BE2C (cell line): ENCODE measurements at regions not wholly inside any gene's neighbourhood (a gene's known extent, or its start where the extent isn't known, plus 50 kb on each side); places are given as distances from the start of the nearest gene placed in this dataset.
A peak's percentile ranks its signal among the peaks of the same experiment; 100 is the strongest.

Experiments
- DNase-seq: peaks from one replicate; pipeline ENCODE4 v3.0.0-alpha.2; 2020
- H3K27me3 ChIP-seq: fragments of 250-450 bp; sonication (Bioruptor Pico); 2 replicates; pipeline ENCODE4 v1.5.1; 2020; ENCODE audit warnings: mild to moderate bottlenecking
- H3K36me3 ChIP-seq: fragments of 250-450 bp; sonication (Bioruptor Pico); 2 replicates; pipeline ENCODE4 v1.5.1; 2020; ENCODE audit warnings: mild to moderate bottlenecking
- H3K4me1 ChIP-seq: fragments of 250-450 bp; sonication (Bioruptor Pico); 2 replicates; pipeline ENCODE4 v1.5.1; 2020
- H3K4me3 ChIP-seq: 2 replicates; pipeline ENCODE4 v1.5.1; 2011; ENCODE audit warnings: low read depth, low read length
- H3K9me3 ChIP-seq: fragments of 250-450 bp; sonication (Bioruptor Pico); 2 replicates; pipeline ENCODE4 v1.5.1; 2020
- CTCF ChIP-seq: IDR thresholded peaks from 2 replicates; pipeline ENCODE4 v1.5.1; 2012; ENCODE audit warnings: mild to moderate bottlenecking, low read depth, low read length

- peaks cover 51% of the 10 kb centered on the region for H3K27me3 ChIP-seq
- no peak for TF ChIP-seq CTCF
- H3K4me3 ChIP-seq = no peak overlapping the region
- peaks cover 3% of the 10 kb centered on the region; the same call in 1 of the 2 replicates for H3K4me1 ChIP-seq
- H3K36me3 ChIP-seq = no peaks in the 10 kb centered on the region
- no peaks in the 10 kb centered on the region for H3K9me3 ChIP-seq
- no peak for DNase-seq
These were observed 267.7 kb upstream of the NFE2L3 start for GRCh38 chr7:25884265-25884828.

- H3K27me3 ChIP-seq = peaks cover 47% of the 10 kb centered on the region
- H3K4me1 ChIP-seq = peaks cover 3% of the 10 kb centered on the region; the same call in 1 of the 2 replicates
- H3K4me3 ChIP-seq = no peak overlapping the region
- TF ChIP-seq CTCF = no peak
- H3K9me3 ChIP-seq = no peaks in the 10 kb centered on the region
- no peaks in the 10 kb centered on the region for H3K36me3 ChIP-seq
- no peak for DNase-seq
These were observed 266.9 kb upstream of the NFE2L3 start for GRCh38 chr7:25885057-25885576.

- Histone ChIP-seq H3K27me3 (peaks cover 33% of the 10 kb centered on the region), H3K4me1 (peaks cover 3% of the 10 kb centered on the region; the same call in 1 of the 2 replicates), H3K36me3 (no peaks in the 10 kb centered on the region), H3K4me3 (no peak overlapping the region), H3K9me3 (no peaks in the 10 kb centered on the region)
- TF ChIP-seq CTCF = no peak
- peak; percentile 53 for DNase-seq
These were observed 265.4 kb upstream of the NFE2L3 start for GRCh38 chr7:25886387-25887240.

GRCh38 chr7:25887266-25887665 lies 264.7 kb upstream of the NFE2L3 start:
- TF ChIP-seq CTCF = no peak
- H3K9me3 ChIP-seq = no peaks in the 10 kb centered on the region
- no peak overlapping the region for H3K4me3 ChIP-seq
- H3K27me3 ChIP-seq = peaks cover 26% of the 10 kb centered on the region
- no peaks in the 10 kb centered on the region for H3K36me3 ChIP-seq
- no peak for DNase-seq
- peaks cover 3% of the 10 kb centered on the region; the same call in 1 of the 2 replicates for H3K4me1 ChIP-seq

GRCh38 chr7:25887795-25888559 lies 264.0 kb upstream of the NFE2L3 start:
- no peaks in the 10 kb centered on the region for H3K9me3 ChIP-seq
- H3K4me1 ChIP-seq = peaks cover 3% of the 10 kb centered on the region; the same call in 1 of the 2 replicates
- no peaks in the 10 kb centered on the region for H3K36me3 ChIP-seq
- H3K27me3 ChIP-seq = peaks cover 19% of the 10 kb centered on the region
- H3K4me3 ChIP-seq = no peak overlapping the region
- DNase-seq = no peak
- TF ChIP-seq CTCF = no peak
